A673 (cell line): ENCODE measurements at regions not wholly inside any gene's neighbourhood (a gene's known extent, or its start where the extent isn't known, plus 50 kb on each side); places are given as distances from the start of the nearest gene placed in this dataset.

Experiments used
- BruUV-seq: library from RNA; stranded (reverse); fragments of 400-500 nt; replicated peaks from 2 replicates; lab custom pipeline; 2021; lab: Mats Ljungman, UMichigan
- CTCF ChIA-PET: fragments of 300-600 bp; sonication (Branson Sonifier 250); formaldehyde crosslinking; loops from one replicate; lab custom pipeline; 2022; ENCODE audit warnings: antibody characterized with exemption; lab: Charles Lee
- POLR2A ChIA-PET: fragments of 300-600 bp; sonication (Branson Sonifier 250); formaldehyde crosslinking; loops from one replicate; lab custom pipeline; 2022; ENCODE audit warnings: antibody characterized with exemption; ENCODE audit not compliant: low non-redundant PET; lab: Charles Lee
- DNase-seq: peaks from one replicate; pipeline ENCODE4 v3.0.0-alpha.2; 2015; ENCODE audit warnings: low spot score
- H3K27ac ChIP-seq: fragments of 200-600 bp; sonication (generic); 2 replicates; pipeline ENCODE4 v1.5.1; 2016; ENCODE audit warnings: mixed run types, low read depth, mild to moderate bottlenecking, mixed read lengths, antibody characterized with exemption, low read length; ENCODE audit not compliant: poor library complexity, severe bottlenecking
- H3K27me3 ChIP-seq: fragments of 200-600 bp; sonication (generic); replicated peaks from 2 replicates; pipeline ENCODE4 v1.6.1; 2017; ENCODE audit warnings: mixed run types, low read depth, mild to moderate bottlenecking, mixed read lengths, antibody characterized with exemption, low read length; ENCODE audit not compliant: insufficient read depth, poor library complexity
- H3K36me3 ChIP-seq: fragments of 200-600 bp; sonication (generic); 2 replicates; pipeline ENCODE4 v1.6.1; 2016; ENCODE audit warnings: mixed run types, mild to moderate bottlenecking, mixed read lengths, antibody characterized with exemption, low read length; ENCODE audit not compliant: insufficient read depth, poor library complexity, severe bottlenecking
- H3K4me1 ChIP-seq: fragments of 200-600 bp; sonication (generic); 2 replicates; pipeline ENCODE4 v1.6.1; 2017; ENCODE audit warnings: mixed run types, mild to moderate bottlenecking, mixed read lengths, antibody characterized with exemption, low read length; ENCODE audit not compliant: insufficient read depth, poor library complexity, severe bottlenecking
- H3K4me3 ChIP-seq: fragments of 200-600 bp; sonication (generic); 2 replicates; pipeline ENCODE4 v1.5.1; 2016; ENCODE audit warnings: low read depth, mixed run types, mild to moderate bottlenecking, mixed read lengths, low read length; ENCODE audit not compliant: poor library complexity, severe bottlenecking
- H3K9me3 ChIP-seq: fragments of 200-600 bp; sonication (generic); 2 replicates; pipeline ENCODE4 v1.6.1; 2016; ENCODE audit warnings: mixed run types, low read depth, mild to moderate bottlenecking, mixed read lengths, antibody characterized with exemption, low read length; ENCODE audit not compliant: poor library complexity, severe bottlenecking
- EZH2 ChIP-seq: fragments of 200-600 bp; sonication (generic); IDR thresholded peaks from 2 replicates; pipeline ENCODE4 v1.6.1; 2017; ENCODE audit warnings: borderline replicate concordance, low read depth, mild to moderate bottlenecking, mixed read lengths, antibody characterized with exemption, low read length; ENCODE audit not compliant: poor library complexity, severe bottlenecking
- intact Hi-C: fragments of 100-400 bp; cut with micrococcal nuclease; formaldehyde crosslinking; loops from one replicate; pipeline ENCODE4 v1.10.0; 2022; ENCODE audit not compliant: unreplicated experiment
- TF ChIP-seq, protein P1 (sequence below): fragments of 300-800, 200-600 bp; sonication (generic); conservative IDR thresholded peaks from 2 replicates; pipeline ENCODE4 v1.5.1; 2017; ENCODE audit warnings: low read depth, mild to moderate bottlenecking, antibody characterized with exemption, low read length, moderate library complexity, mixed read lengths

DNA sequence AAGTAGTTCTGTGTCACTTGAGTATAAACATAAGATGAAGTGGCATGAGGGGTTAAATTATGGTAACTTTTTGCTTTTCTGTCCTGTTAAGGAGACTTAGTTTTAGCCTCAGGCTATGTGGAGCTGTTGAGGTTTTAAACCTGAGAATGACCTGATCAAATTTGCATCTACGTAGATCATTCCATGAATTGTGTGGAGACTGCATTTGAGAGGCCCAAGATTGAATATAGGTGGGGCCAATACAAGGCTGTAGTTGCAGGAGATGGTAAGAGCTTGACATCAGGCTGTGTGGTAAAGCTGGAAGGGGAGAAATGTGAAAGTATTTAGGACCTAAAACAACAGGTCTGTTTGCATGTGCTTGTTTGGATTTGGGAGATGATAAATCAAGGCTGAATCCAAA lies 249.5 kb downstream of the SLC16A7 start:
- intact Hi-C loops: no loop called here
- Histone ChIP-seq H3K27me3 (no peaks in the 10 kb centered on the region), H3K9me3 (no peaks in the 10 kb centered on the region), H3K36me3 (no peaks in the 10 kb centered on the region), H3K4me1 (no peaks in the 10 kb centered on the region), H3K27ac (no peak overlapping the region), H3K4me3 (no peak overlapping the region)
- no peak for TF ChIP-seq EZH2
- TF ChIP-seq, protein P1, sequence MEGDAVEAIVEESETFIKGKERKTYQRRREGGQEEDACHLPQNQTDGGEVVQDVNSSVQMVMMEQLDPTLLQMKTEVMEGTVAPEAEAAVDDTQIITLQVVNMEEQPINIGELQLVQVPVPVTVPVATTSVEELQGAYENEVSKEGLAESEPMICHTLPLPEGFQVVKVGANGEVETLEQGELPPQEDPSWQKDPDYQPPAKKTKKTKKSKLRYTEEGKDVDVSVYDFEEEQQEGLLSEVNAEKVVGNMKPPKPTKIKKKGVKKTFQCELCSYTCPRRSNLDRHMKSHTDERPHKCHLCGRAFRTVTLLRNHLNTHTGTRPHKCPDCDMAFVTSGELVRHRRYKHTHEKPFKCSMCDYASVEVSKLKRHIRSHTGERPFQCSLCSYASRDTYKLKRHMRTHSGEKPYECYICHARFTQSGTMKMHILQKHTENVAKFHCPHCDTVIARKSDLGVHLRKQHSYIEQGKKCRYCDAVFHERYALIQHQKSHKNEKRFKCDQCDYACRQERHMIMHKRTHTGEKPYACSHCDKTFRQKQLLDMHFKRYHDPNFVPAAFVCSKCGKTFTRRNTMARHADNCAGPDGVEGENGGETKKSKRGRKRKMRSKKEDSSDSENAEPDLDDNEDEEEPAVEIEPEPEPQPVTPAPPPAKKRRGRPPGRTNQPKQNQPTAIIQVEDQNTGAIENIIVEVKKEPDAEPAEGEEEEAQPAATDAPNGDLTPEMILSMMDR: no peak
- DNase-seq: no peak
- BruUV-seq: no TSS peak
- CTCF ChIA-PET: no interaction called here
- POLR2A ChIA-PET: no interaction called here

DNA sequence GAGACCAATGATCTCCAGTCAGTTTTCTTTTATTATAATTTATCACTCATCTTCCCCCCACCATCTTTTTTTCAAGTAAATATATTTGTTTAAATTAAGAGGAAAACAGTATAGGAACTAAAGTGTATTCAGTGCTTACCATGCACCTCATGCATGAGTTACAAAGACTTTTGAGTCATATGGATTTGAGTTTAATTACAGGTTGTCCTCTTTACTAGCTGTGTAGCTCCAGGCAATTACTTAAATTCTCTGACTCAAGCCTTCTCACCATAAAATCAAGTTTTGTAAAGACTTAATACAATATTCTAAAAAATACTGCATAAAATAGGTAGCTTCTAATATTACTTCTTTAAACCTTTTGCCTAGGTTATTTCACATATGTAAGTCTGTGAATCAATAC lies 251.3 kb downstream of the SLC16A7 start:
- H3K27me3 ChIP-seq: no peaks in the 10 kb centered on the region
- TF ChIP-seq EZH2: no peak
- TF ChIP-seq, protein P1: no peak
- H3K4me3 ChIP-seq: no peak overlapping the region
- H3K9me3 ChIP-seq: no peaks in the 10 kb centered on the region
- intact Hi-C loops: no loop called here
- no peak for DNase-seq
- CTCF ChIA-PET: no interaction called here
- H3K4me1 ChIP-seq: no peaks in the 10 kb centered on the region
- POLR2A ChIA-PET: no interaction called here
- H3K36me3 ChIP-seq: no peaks in the 10 kb centered on the region
- no TSS peak for BruUV-seq
- H3K27ac ChIP-seq: no peak overlapping the region

DNA sequence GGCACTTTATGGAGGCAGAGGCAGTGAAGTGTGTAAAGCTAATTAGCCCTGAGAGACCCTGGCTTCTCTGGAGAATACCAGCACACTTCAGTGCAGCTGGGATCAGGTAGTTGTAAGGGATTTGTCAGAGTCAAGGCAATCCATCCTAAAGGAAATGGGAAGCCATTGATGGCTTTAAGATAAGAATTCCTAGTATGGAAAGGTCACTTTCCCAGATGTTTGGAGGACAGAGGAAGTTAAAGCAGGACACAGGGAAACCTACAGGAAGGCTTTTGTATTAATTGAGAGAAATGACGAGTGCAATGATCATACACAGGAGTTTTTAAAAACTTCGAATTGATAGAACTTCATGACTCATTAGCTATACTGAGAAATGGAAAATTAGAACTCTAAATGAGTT lies 254.4 kb downstream of the SLC16A7 start:
- no peak overlapping the region for H3K27ac ChIP-seq
- no TSS peak for BruUV-seq
- CTCF ChIA-PET: no interaction called here
- no peaks in the 10 kb centered on the region for H3K4me1 ChIP-seq
- no peaks in the 10 kb centered on the region for H3K36me3 ChIP-seq
- intact Hi-C loops: no loop called here
- H3K4me3 ChIP-seq: no peak overlapping the region
- H3K27me3 ChIP-seq: no peaks in the 10 kb centered on the region
- POLR2A ChIA-PET: no interaction called here
- TF ChIP-seq EZH2: no peak
- TF ChIP-seq, protein P1: no peak
- H3K9me3 ChIP-seq: no peaks in the 10 kb centered on the region
- no peak for DNase-seq
